ENCODE measurements at regions not wholly inside any gene's neighbourhood (a gene's known extent, or its start where the extent isn't known, plus 50 kb on each side); places are given as distances from the start of the nearest gene placed in this dataset.

DNA sequence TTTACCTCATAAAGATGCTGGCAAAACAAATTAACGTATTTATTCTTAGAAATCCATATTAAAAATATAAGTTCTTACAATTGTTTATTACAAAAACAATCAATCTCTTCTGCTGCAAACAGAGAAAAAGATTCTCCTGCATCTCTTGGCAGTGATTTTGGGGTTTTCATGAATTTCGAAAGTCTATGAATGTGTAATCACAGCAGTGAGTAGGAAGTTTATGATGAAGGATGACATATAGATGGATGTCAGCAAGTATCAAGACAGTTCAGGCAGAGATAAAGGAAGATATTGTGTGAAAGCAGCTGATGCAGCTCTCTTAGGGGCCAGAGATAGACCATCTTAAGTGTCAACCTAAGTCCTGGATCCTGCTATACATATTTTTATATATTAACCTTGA lies 196.9 kb upstream of the BANK1 start:
- TF ChIP-seq, protein P1, sequence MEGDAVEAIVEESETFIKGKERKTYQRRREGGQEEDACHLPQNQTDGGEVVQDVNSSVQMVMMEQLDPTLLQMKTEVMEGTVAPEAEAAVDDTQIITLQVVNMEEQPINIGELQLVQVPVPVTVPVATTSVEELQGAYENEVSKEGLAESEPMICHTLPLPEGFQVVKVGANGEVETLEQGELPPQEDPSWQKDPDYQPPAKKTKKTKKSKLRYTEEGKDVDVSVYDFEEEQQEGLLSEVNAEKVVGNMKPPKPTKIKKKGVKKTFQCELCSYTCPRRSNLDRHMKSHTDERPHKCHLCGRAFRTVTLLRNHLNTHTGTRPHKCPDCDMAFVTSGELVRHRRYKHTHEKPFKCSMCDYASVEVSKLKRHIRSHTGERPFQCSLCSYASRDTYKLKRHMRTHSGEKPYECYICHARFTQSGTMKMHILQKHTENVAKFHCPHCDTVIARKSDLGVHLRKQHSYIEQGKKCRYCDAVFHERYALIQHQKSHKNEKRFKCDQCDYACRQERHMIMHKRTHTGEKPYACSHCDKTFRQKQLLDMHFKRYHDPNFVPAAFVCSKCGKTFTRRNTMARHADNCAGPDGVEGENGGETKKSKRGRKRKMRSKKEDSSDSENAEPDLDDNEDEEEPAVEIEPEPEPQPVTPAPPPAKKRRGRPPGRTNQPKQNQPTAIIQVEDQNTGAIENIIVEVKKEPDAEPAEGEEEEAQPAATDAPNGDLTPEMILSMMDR (conservative IDR thresholded peaks at IDR 0.05; ENCODE audit: low read length): no peak
- TF ChIP-seq EZH2phosphoT487 (IDR thresholded peaks at IDR 0.05; ENCODE audit: borderline replicate concordance): no peak

Measured in Loucy (cell line).